ENCODE measurements at regions not wholly inside any gene's neighbourhood (a gene's known extent, or its start where the extent isn't known, plus 50 kb on each side); places are given as distances from the start of the nearest gene placed in this dataset.
"Not testable (repeated sequence)": the region's sequence is repeated elsewhere in the genome, so short reads cannot be mapped to it uniquely, and the experiment has no call there.

DNA sequence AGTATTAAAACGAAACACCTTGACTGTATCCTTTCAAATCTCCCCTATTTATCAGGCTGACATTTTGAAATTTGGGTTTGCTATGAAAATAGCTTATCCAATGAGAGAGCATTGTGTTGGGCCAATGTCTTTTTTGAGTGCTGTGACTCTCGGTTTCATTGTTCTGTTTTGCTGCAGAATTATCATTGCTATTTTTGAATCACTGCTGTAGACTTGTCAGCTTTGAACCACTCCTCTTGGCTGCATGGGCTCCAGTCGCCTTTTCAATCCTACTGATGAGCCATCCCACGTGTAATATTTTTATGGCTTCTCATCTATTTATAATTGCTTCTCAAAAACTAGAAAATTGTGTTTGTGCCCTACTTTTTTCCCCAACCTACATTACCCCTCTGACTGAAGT, 322.8 kb downstream of the LNPK start:
- DNase-seq = no peak

DNA sequence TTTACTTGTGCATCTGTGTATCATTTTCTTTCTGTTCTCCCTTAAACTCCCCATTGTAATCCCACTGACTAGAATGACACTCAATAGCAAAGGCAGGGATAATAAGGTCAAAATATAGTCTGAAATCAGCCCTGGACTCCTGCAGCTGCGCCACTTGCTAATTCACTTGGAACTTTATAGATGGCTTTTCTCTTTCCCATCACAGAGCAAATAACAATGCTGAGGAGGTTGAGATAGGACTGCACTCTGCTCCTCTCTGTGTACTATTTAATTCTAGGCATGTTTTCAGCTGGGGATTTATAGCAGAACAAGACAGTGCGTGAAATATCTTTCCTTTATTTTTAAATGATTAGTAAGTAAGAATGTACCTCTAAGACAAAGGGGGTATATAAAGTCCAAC, 324.2 kb downstream of the LNPK start:
- no peak for DNase-seq

DNA sequence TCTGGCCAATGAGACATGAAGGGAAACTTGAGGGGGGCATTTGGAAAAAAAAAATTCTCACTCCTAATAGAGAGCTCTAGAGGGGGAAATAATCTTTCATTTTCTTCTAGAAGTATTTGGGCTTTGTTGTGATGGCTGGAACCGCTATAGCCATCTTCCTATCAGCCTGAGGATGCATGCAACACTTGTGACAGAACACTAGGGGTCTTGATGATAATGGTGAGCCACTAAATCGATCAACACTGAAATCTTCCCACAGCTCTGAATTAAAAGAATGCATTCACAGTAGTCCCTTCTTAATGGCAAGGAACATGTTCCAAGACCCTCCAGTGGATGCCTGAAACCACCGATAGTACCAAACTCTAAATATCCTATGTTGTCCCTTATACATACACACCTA, 325.3 kb downstream of the LNPK start:
- DNase-seq = no peak

DNA sequence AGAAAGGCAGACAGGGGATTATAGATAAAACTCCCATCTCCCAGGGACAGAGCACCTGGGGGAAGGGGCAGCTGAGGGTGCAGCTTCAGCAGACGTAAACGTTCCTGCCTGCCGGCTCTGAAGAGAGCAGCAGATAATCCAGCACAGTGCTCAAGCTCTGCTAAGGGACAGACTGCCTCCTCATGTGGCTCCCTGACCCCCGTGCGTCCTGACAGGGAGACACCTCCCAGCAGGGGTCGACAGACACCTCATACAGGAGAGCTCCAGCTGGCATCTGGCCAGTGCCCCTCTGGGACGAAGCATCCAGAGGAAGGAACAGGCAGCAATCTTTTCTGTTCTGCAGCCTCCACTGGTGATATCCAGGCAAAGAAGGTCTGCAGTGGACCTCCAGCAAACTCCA, 333.3 kb downstream of the LNPK start:
- DNase-seq = not testable (repeated sequence)

DNA sequence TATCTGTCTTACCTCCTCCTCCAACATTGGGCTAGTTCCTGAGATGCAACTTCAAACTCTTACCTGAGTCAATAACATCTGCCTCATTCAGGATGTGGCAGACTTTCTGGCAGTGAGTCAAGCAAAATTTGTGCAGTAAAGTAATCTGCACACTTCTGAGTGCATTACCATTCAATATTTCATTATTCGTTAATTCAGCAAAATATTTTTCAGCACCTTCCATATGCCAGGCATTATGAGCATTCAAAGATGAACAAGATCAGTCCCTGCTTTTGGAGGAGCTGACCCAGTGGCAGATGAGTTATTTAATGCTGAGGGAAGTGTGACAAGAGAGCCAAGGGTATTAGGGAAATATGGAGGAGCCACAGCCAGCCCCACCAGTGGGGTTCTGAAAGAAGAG, 339.7 kb downstream of the LNPK start:
- no peak for DNase-seq

DNA sequence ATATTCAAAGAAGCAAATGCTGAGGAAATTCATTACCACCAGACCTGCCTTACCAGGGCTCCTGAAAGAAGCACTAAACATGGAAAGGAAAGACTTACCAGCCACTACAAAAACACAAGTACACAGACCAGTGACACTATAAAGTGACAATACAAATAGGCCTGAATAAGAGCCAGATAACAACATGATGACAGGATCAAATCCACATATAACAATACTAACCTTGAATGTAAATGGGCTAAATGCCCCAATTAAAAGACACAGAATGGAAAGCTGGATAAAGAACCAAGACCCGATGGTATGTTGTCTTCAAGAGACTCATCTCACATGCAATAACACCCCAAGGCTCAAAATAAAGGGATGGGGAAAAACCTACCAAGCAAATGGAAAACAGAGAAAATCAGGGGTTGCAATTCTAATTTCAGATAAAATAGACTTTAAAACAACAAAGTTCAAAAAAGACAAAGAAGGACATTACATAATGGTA, 353.4 kb downstream of the LNPK start:
- no peak for DNase-seq

DNA sequence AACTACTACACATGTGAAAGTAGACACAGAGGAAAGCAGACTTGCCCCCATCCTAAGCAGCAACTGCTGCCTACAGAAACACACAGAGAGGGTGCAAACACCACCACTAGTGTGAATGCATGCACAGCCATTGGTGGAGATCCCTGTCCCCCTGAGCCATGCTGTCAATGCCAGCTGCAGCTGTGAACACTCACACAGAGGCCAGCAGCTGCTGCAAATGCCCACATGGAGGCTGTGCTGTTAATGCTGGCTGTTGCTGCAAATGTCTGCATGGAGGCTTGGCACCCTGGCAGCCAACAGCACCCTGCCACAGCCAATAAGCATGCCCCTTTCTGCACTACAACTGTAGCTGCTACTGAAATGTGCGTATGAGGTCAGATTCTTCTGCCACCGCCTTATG, 355.0 kb downstream of the LNPK start:
- DNase-seq = no peak

DNA sequence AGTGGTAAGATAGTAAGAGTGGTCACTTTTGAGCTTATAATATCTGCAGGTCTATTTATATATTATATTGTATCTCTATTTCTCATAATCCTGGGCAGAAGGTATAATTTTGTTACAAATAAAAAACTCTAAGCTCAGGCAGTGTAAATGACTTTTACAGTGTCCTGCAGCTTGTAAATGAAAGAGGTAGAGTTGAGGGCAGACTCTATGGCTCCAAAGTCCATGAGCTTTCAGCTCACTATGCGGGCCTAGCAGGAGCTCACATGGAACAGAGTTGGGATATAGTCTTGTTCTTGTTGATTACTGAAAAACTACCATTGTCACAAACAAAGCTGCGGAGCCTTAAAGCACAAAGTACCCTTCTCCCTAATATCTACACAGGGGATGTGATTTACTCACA, 361.4 kb downstream of the LNPK start:
- no peak for DNase-seq

DNA sequence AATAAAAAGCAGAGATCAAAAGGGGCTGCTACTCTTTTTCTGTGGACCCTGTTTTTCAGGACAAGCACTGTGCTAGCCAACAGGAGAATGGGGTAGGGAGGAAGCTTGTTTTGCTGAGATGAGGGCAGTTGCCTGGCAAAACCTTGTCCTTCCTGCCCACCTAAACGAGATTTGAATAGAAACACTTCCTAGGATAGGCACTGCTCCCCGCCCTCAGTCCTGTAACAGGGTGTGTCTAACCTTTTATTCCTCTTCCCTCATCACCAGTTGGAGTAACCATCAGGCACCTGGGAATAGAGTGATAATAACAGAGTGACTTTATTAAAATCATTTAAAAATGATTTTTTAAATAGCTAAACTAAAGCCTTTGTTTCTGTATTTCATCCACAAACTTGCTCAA, 368.8 kb downstream of the LNPK start:
- DNase-seq = no peak

DNA sequence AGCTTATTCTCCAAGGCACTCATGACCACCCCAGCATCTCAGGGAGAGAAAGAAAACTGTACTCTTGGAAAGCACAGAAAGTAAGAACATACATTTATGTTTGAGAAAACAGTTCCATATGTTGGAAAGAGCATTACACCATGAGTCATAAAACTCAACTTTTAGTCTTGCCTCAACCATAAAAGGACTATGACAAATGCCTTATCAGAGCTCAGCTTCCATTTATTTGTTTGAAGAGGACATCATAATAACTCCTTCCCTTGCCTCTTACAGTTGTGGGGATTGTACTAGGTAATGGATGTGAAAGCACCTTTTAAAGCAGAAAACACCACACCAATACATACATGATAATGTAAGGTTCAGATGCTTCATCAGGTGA, 370.8 kb downstream of the LNPK start:
- DNase-seq = no peak

DNA sequence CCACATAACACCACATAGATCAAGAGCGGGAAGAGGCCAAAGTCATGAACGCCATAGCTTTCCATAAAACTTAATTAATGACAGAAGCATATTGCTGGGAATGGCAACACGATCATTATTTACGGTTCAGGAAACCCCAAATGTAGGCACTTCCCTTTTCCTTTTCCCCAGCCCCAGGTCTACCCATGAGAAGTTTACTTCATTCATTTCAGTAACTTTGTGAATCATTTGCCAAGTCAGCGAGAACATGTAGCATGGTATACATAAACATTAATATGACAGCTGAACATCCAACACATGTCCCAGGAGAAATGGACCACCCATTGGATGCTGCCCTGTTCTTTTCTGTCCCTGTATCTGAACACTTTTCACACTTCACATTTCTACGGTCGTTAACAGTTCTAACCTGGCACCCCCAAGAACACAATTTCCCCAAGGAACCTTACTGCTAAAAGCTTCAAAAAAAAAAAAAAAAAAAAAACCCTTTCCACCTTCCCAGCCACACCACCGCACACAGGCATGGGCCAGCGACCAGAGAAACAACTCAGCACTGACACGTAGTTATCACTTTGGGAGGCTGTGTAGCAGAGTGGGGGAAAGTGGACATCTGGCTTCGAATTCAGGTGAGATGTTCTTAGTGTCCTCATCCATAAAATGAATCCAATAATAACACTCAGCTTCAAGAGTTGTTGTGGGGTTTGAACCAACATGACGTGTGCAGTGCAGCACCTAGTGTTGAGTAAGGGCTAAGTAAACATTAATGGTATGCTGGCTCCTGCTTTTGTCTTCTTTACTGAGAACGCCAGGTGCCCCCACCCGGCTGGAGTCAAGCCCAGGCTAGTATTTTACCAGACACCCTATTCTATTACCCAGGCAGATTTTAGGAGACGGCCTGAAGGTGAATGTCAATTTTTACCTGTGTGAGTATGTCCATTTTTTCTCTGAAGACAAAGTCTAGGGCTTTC, 371.5 kb downstream of the LNPK start:
- no peak for DNase-seq

DNA sequence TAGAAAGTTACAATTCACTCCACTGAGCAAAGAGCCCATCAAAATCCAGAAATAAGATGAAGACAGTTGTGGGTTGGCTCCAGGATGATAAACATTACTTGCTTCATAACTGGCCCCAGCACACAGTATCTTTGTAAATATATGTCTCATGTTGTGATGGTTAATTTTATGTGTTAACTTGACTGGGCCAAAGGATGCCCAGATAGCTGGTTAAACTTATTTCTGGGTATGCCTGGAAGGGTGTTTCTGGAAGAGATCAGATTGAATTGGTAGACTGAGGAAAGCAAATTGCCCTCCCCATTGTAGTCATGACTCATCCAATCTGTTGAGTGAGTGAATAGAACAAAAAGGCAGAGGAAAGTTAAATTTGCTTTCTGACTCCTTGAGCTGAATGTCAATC, 373.8 kb downstream of the LNPK start:
- DNase-seq = no peak

DNA sequence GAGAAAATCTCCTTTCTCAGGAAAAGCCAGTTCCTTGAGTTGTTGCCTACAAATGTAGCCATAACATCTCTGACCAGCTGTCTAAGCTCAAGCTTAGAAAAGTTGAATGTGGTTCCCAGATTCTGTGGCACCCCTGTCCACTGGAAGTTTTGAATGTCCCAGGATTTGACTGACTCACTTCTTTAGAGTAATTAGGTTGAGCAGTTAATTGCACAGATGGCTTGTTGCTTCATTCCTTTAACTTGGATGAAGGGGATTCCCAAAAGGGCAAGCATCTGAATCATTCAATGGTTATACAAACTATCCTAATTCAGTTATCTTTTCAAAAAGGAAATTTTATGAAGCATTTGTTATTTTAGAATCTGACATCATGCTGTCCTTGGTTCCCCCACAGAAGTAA, 374.7 kb downstream of the LNPK start:
- DNase-seq = no peak

DNA sequence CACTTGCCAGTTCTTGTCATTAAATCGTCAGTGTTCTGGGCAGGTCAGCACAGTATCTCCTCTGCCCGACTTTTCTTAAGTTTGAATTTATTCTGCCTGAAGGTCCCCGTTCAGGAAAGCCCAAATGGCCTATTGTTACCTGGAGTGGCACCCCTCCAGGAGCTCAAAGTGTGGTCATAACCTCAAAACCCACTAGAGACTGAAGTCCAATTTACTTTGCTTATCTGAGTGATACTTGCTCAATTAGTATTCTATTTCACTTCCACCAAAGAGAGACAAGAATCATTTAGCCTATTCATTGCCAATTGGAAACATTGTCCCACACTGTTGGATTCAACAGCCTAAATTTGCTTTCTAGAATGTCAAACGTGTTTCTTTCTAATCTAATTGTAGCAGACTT, 375.3 kb downstream of the LNPK start:
- no peak for DNase-seq

DNA sequence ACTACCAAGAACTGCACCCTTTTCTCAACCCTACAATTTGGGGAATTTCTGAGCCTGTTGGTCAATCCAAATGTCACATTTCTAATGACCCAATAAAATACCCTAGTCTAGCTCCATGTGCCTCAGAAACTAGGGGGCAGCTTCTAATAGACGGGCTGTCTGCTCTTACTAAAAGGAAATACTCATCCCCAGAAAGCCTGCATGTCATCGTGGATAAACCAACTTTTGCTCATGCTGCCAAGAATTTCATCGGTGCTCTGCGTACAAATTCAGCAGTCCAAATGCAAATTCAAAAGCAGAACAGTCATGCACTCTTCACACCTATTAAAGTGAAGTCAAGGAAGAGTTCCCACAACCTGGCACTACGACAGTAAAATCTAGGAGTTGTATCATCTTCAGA, 377.3 kb downstream of the LNPK start:
- no peak for DNase-seq

DNA sequence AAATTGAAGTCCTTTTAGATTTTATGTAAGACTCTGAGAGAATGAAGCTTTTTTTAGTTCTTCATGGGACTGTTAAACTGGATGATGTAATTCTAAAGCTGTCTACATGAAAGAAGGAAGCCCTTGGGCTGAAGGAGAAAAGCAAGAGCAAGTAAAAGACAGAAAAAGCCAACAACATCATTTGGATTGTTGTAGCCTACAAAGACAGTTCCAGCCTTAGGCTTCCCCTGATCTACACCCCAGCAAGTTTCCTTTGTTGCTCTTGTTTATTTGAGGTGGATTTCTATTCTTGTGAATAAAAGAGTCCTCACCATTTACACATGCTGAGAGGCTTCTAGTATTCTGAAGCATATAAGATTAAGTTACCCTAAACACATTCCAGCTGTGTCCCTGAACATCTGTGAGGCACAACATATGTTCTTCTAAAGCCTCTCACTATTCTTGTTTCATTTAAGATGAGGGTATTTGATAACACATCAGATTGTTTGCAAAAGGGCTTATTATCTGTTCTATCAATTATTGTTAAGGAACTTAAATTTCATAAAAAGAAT, 377.8 kb downstream of the LNPK start:
- DNase-seq = no peak

DNA sequence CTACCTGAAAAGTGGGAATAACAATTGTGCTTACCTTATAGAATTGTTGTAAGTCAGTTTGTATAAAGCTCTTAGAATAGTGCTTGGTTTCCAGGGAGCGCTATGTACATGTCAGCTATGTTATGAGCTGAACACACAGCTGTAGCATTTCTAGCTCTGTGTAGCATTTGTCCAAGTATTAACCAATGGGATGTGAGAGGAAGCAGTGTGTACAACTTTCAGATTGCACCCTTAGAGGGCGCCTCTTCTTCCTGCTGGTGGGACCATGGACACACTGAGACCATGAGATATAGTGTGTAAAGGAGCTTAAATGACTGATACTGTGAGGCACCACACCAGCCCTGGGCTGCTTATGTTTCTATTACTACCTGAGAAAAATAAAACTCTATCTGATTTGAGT, 380.2 kb downstream of the LNPK start:
- no peak for DNase-seq

DNA sequence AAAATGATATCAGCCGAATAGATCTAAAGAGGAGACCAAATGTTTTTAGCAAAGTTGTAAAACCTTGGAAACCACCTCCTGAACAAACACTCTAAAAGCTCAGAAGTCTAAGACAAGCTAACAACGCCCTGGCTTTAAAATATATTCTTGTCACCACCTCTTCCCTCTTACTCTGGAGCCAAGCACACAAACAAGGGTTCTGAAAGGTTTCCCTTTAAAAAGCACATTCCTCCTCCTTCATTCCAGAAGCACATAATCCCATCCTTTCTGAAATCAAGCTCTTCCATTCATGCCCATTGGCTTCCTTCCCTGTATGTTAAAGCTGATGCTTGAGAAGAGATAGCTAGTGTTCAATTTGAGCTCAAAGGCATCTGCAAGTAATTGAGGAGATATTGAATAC, 382.0 kb downstream of the LNPK start:
- no peak for DNase-seq

DNA sequence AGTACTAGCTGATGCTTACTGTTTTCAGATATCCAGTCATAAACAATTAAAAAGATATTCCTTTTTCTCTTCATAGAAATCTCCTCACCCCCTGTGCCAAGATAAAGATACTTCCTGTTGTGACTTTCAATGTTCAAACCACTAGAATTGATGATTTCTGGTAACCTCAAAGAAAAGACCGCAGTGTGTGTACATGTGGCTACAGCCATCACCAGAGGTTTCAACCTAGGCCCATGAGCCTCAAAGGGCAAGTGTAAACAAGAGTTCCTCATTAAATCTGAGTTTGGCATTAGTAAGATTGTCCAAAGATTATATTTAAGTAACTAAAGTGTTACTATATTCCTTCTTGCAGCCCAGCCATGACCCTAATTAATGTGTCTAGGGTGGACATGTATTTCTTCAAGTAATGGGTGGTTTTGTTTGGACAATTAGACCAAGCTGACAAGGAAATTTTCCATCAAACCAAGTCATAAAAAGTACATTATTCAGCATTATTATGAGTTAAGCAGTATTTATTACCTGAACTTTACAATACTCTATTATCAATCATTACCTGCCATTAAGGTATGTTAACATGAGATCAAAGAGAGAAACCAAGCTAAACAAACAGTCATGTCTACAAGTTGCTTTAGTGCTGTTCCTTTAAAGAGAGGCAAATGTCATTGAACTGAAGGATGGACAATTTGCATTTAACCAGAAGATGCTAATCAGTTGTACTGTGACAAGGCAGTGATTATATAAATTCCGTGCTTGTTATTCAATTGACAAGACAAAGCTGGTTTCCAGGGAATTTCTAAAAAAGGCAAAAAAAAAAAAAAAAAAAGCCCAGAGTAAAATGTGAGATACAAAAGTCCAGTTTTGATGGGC, 382.7 kb downstream of the LNPK start:
- no peak for DNase-seq

DNA sequence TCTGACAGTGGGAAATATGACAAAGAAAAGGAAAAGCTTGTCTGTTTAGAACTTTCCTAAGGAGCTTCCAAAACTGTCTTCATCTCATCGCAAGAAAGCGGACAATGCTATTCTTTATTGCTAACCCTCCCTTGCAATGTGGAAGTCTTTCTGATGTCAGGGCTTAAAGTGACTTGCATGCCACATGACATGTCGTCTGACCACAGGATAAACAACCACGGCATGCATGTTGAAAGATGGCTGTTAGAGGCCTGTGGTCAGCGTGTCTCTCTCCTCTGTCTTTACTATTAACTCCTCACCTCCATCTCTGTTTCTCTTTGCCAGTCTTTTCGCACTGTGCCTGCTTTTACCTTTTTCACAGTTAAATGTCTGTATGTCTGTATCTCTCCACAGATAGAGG, 389.8 kb downstream of the LNPK start:
- no peak for DNase-seq

DNA sequence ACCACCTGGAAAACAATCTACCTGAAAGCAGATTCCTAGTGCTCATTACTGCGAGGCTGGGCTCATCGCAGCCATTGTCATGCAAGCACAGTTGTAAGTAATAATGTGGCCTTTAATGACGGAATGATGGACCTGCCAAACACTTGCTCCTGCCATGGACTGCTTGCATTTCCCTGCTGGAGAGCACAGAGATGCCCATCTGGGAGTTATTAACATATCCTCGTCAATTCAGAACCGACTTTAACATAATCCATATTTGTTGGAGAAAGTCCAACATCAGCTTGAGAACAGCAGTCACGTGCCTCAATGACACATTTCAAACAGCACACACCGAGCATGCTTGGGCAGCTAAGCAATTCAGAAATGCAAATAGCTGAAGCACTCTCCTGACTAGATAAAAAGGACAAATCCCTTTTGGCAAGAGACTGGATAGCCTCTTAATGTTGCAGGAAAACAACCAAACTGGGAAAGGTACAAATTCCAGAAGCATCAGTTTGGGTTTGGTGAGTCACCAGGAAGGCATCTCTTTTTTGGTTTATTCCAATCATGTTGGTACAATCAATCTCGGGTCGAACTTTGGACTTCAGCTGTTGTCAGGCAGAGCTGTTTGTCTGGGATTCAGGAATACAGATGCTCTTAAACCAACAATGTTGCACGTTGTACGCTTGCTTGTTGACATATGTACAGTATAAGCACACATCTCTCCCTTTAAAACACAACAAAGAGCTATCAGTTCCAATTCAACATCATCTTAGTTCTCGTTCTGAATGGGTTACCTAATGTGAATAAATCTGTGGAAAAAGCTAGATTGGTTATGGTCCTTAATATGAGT, 395.8 kb downstream of the LNPK start:
- no peak for DNase-seq

DNA sequence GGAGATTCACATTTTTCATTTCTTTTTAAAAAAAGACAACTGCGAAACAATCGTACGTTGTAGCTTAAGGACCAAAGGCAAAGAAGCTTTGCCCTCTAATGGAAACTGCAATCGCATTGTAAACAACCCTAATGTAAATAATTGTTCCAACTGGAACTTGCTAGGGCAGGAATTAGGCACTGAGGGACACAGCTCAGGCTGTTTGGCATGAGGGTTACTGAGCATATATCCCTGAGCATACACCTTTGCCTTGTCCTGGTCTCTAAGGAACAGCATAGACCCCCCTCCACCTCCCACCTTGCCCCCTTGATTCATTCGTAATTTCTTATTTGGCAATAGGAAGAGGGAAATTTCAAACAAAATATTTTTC, 396.4 kb downstream of the LNPK start:
- DNase-seq = no peak

DNA sequence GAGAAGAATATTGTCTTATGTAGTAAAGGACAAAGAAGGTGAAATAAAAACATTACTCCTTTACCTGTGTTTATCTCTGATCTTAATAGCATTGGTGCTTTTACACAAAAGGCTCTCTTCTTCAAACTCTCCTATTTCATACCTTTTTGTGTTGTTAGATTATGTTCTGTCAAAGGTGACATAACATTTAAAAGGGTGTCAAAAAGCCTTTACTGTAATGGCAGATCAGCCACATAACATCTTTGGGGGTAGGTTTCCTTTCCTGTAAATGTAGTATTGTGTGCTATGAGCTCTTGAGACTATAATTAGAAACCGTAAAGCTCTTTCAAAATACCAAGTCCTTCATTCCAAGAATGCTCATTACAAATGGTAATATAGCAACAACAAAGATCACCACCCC, 400.1 kb downstream of the LNPK start:
- DNase-seq = no peak

Data from stimulated activated CD4-positive, alpha-beta T cell treated with anti-CD3 and anti-CD28 coated beads, Interleukin-2, amount 100 ng/mL, for 24 hours (primary cell).